ENCODE measurements at regions not wholly inside any gene's neighbourhood (a gene's known extent, or its start where the extent isn't known, plus 50 kb on each side); places are given as distances from the start of the nearest gene placed in this dataset.
A peak's percentile ranks its signal among the peaks of the same experiment; 100 is the strongest.
"Not testable (repeated sequence)": the region's sequence is repeated elsewhere in the genome, so short reads cannot be mapped to it uniquely, and the experiment has no call there.

DNA sequence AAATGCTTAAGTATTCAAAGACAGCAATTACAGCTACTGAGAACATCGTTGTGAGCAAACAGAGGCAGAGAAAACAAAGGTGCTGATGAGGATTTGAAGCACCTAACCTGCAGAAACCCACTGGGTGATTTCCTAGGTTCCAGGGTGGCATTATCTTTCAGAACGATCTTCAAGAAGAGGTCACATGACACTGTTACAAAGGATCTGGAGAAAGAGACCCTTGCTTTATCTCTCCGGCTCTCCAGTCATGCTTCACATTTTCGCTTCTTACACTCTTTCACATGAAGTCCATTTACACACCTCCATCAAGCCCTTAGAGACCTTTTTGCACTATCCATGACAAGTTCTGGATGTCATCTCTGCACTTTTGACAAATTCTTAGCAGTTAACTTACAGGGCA, 70.8 kb downstream of the GOLGA8B start:
- H3K27me3 Mint-ChIP-seq (ENCODE audit: low read depth): peaks cover 75% of the 10 kb centered on the region
- H3K36me3 Mint-ChIP-seq: no peaks in the 10 kb centered on the region
- peaks cover 12% of the 10 kb centered on the region for H3K4me1 Mint-ChIP-seq
- TF ChIP-seq, protein P1, sequence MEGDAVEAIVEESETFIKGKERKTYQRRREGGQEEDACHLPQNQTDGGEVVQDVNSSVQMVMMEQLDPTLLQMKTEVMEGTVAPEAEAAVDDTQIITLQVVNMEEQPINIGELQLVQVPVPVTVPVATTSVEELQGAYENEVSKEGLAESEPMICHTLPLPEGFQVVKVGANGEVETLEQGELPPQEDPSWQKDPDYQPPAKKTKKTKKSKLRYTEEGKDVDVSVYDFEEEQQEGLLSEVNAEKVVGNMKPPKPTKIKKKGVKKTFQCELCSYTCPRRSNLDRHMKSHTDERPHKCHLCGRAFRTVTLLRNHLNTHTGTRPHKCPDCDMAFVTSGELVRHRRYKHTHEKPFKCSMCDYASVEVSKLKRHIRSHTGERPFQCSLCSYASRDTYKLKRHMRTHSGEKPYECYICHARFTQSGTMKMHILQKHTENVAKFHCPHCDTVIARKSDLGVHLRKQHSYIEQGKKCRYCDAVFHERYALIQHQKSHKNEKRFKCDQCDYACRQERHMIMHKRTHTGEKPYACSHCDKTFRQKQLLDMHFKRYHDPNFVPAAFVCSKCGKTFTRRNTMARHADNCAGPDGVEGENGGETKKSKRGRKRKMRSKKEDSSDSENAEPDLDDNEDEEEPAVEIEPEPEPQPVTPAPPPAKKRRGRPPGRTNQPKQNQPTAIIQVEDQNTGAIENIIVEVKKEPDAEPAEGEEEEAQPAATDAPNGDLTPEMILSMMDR (IDR thresholded peaks at IDR 0.05; ENCODE audit: unreplicated experiment): no peak
- no peak overlapping the region for H3K27ac Mint-ChIP-seq
- DNase-seq (ENCODE audit: low spot score in 2 of 2, unreplicated experiment in 2 of 2): no peak
- no peaks in the 10 kb centered on the region for H3K9me3 Mint-ChIP-seq
- peak overlapping the region; percentile 79 for H3K4me3 Mint-ChIP-seq

- peaks cover 86% of the 10 kb centered on the region for H3K27me3 Mint-ChIP-seq (ENCODE audit: low read depth)
- H3K9me3 Mint-ChIP-seq: no peaks in the 10 kb centered on the region
- H3K4me3 Mint-ChIP-seq: no peak overlapping the region
Measured at GRCh38 chr15:34501131-34501530, 63.5 kb upstream of the GOLGA8A start.

GRCh38 chr15:34496207-34496995, 58.8 kb upstream of the GOLGA8A start:
- peaks cover 94% of the 10 kb centered on the region for H3K27me3 Mint-ChIP-seq (ENCODE audit: low read depth)
- H3K27ac Mint-ChIP-seq: no peak overlapping the region
- H3K4me1 Mint-ChIP-seq: no peaks in the 10 kb centered on the region
- DNase-seq (ENCODE audit: low spot score in 2 of 2, unreplicated experiment in 2 of 2): no peak
- peaks cover 4% of the 10 kb centered on the region for H3K9me3 Mint-ChIP-seq
- H3K36me3 Mint-ChIP-seq: peaks cover 4% of the 10 kb centered on the region
- H3K4me3 Mint-ChIP-seq: no peak overlapping the region
- TF ChIP-seq, protein P1 (IDR thresholded peaks at IDR 0.05; ENCODE audit: unreplicated experiment): no peak

More at GRCh38 chr15:34501131-34501530, 63.5 kb upstream of the GOLGA8A start:
- Mint-ChIP-seq H3K36me3 (no peaks in the 10 kb centered on the region), H3K27ac (no peak overlapping the region), H3K4me1 (no peaks in the 10 kb centered on the region)
- TF ChIP-seq, protein P1 (IDR thresholded peaks at IDR 0.05; ENCODE audit: unreplicated experiment): no peak
- no peak for DNase-seq (ENCODE audit: low spot score in 2 of 2, unreplicated experiment in 2 of 2)

DNA sequence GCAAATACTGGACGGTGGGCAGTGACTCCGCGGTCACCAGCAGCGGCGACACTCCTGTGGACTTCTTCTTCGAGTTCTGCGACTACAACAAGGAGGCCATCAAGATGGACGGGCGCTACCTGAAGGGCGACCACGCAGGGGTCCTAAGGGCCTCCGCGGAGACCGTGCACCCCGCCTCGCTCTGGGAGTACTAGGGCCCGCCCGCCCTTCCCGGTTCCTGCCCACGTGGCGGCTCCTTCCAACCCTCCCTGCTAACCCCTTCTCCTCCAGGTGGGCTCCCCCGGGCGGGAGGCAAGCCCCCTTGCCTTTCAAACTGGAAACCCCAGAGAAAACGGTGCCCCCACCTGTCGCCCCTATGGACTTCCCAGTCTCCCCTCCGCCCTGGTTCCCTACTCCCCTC, 58.1 kb upstream of the GOLGA8A start:
- H3K4me1 Mint-ChIP-seq; DNase-seq (ENCODE audit: low spot score in 2 of 2, unreplicated experiment in 2 of 2); H3K27ac Mint-ChIP-seq; H3K36me3 Mint-ChIP-seq: not testable (repeated sequence)
- peak overlapping the region; percentile 42 for H3K4me3 Mint-ChIP-seq
- H3K9me3 Mint-ChIP-seq: peaks cover 10% of the 10 kb centered on the region
- H3K27me3 Mint-ChIP-seq (ENCODE audit: low read depth): peaks cover 95% of the 10 kb centered on the region

DNA sequence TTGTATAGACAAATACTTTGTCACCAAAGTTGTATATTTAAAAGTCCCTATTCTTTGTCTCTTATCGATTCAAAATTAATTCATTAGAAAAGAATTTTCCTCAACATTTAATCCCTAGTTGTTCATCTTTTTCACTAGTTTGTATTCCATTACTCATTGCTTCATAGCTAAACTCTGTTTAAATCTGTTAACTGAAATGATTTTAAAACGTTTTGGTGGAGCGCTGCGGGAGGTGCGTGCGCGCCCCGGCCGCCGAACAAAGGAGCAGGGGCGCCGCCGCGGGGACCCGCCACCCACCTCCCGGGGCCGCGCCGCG, 56.4 kb upstream of the GOLGA8A start:
- Mint-ChIP-seq H3K36me3 (peaks cover 11% of the 10 kb centered on the region), H3K27me3 (ENCODE audit: low read depth) (peaks cover 92% of the 10 kb centered on the region), H3K4me1 (peaks cover 3% of the 10 kb centered on the region), H3K27ac (no peak overlapping the region), H3K9me3 (peaks cover 10% of the 10 kb centered on the region), H3K4me3 (no peak overlapping the region)
- DNase-seq (ENCODE audit: low spot score in 2 of 2, unreplicated experiment in 2 of 2): no peak
- TF ChIP-seq, protein P1 (IDR thresholded peaks at IDR 0.05; ENCODE audit: unreplicated experiment): no peak

- H3K9me3 Mint-ChIP-seq: peaks cover 10% of the 10 kb centered on the region
- H3K4me3 Mint-ChIP-seq: no peak overlapping the region
- peaks cover 3% of the 10 kb centered on the region for H3K4me1 Mint-ChIP-seq
- no peak overlapping the region for H3K27ac Mint-ChIP-seq
- peaks cover 11% of the 10 kb centered on the region for H3K36me3 Mint-ChIP-seq
- TF ChIP-seq, protein P1 (IDR thresholded peaks at IDR 0.05; ENCODE audit: unreplicated experiment): no peak
- no peak for DNase-seq (ENCODE audit: low spot score in 2 of 2, unreplicated experiment in 2 of 2)
- H3K27me3 Mint-ChIP-seq (ENCODE audit: low read depth): peaks cover 95% of the 10 kb centered on the region
Measured at GRCh38 chr15:34493001-34493400, 55.4 kb upstream of the GOLGA8A start.

GRCh38 chr15:34491488-34491887, 53.9 kb upstream of the GOLGA8A start:
- H3K27ac Mint-ChIP-seq; H3K4me3 Mint-ChIP-seq; H3K4me1 Mint-ChIP-seq; DNase-seq (ENCODE audit: low spot score in 2 of 2, unreplicated experiment in 2 of 2): not testable (repeated sequence)
- peaks cover 10% of the 10 kb centered on the region for H3K9me3 Mint-ChIP-seq
- peaks cover 93% of the 10 kb centered on the region for H3K27me3 Mint-ChIP-seq (ENCODE audit: low read depth)
- H3K36me3 Mint-ChIP-seq: peaks cover 11% of the 10 kb centered on the region

All from mesothelial cell of epicardium (in vitro differentiated cells).